ENCODE measurements at regions not wholly inside any gene's neighbourhood (a gene's known extent, or its start where the extent isn't known, plus 50 kb on each side); places are given as distances from the start of the nearest gene placed in this dataset.
"Not testable (repeated sequence)": the region's sequence is repeated elsewhere in the genome, so short reads cannot be mapped to it uniquely, and the experiment has no call there.

- intact Hi-C loops (cut with DNase I), result no loop called here
Measured at GRCh38 chr1:157352817-157353408, 199.4 kb downstream of the FCRL5 start.

GRCh38 chr1:157352216-157352615 lies 200.1 kb downstream of the FCRL5 start:
- Histone ChIP-seq H3K4me3 (no peak overlapping the region), H3K4me1 (replicated peaks) (no peaks in the 10 kb centered on the region), H3K9me3 (no peaks in the 10 kb centered on the region), H3K36me3 (no peaks in the 10 kb centered on the region), H3K27me3 (replicated peaks; ENCODE audit: insufficient read depth) (no peaks in the 10 kb centered on the region), H3K27ac (no peak overlapping the region)
- intact Hi-C loops (cut with DNase I), result no loop called here
- DNase-seq (ENCODE audit: low spot score), result no peak
- TF ChIP-seq POLR2A (IDR thresholded peaks at IDR 0.05) (no peak), CTCF (IDR thresholded peaks at IDR 0.05) (no peak), POLR2AphosphoS5 (IDR thresholded peaks at IDR 0.05) (no peak)
- 84% methylated on average over 3 of the region's 3 CpGs for WGBS

More at GRCh38 chr1:157352817-157353408, 199.4 kb downstream of the FCRL5 start:
- DNase-seq (ENCODE audit: low spot score), result no peak
- WGBS, result 96% methylated on average over 1 of the region's 1 CpG
- no peaks in the 10 kb centered on the region for H3K27me3 ChIP-seq (replicated peaks; ENCODE audit: insufficient read depth)
- no peaks in the 10 kb centered on the region for H3K4me1 ChIP-seq (replicated peaks)
- H3K9me3 ChIP-seq, result no peaks in the 10 kb centered on the region
- H3K27ac ChIP-seq, result no peak overlapping the region
- no peak for TF ChIP-seq POLR2A (IDR thresholded peaks at IDR 0.05)
- no peak for TF ChIP-seq POLR2AphosphoS5 (IDR thresholded peaks at IDR 0.05)
- no peak for TF ChIP-seq CTCF (IDR thresholded peaks at IDR 0.05)
- H3K36me3 ChIP-seq, result no peaks in the 10 kb centered on the region
- H3K4me3 ChIP-seq, result no peak overlapping the region

- H3K4me3 ChIP-seq; H3K4me1 ChIP-seq (replicated peaks); H3K9me3 ChIP-seq; DNase-seq (ENCODE audit: low spot score); H3K27me3 ChIP-seq (replicated peaks; ENCODE audit: insufficient read depth); intact Hi-C loops (cut with DNase I); H3K27ac ChIP-seq; H3K36me3 ChIP-seq: not testable (repeated sequence)
- WGBS, result 89% methylated on average over 2 of the region's 2 CpGs
Measured at GRCh38 chr1:157351800-157352199, 200.5 kb downstream of the FCRL5 start.

- 48% methylated on average over 4 of the region's 4 CpGs for WGBS
- TF ChIP-seq POLR2A (IDR thresholded peaks at IDR 0.05) (no peak), CTCF (IDR thresholded peaks at IDR 0.05) (no peak), POLR2AphosphoS5 (IDR thresholded peaks at IDR 0.05) (no peak)
Measured at GRCh38 chr1:157348538-157349480, 203.5 kb downstream of the FCRL5 start.

GRCh38 chr1:157347506-157347905 lies 204.8 kb downstream of the FCRL5 start:
- Histone ChIP-seq H3K4me1 (replicated peaks) (no peaks in the 10 kb centered on the region), H3K27ac (no peak overlapping the region), H3K36me3 (no peaks in the 10 kb centered on the region), H3K9me3 (no peaks in the 10 kb centered on the region), H3K4me3 (no peak overlapping the region), H3K27me3 (replicated peaks; ENCODE audit: insufficient read depth) (no peaks in the 10 kb centered on the region)
- no peak for DNase-seq (ENCODE audit: low spot score)
- no peak for TF ChIP-seq POLR2A (IDR thresholded peaks at IDR 0.05)
- no peak for TF ChIP-seq POLR2AphosphoS5 (IDR thresholded peaks at IDR 0.05)
- TF ChIP-seq CTCF (IDR thresholded peaks at IDR 0.05), result no peak
- WGBS, result 85% methylated on average over 1 of the region's 1 CpG
- intact Hi-C loops (cut with DNase I), result no loop called here

More at GRCh38 chr1:157348538-157349480, 203.5 kb downstream of the FCRL5 start:
- Histone ChIP-seq H3K4me3 (no peak overlapping the region), H3K9me3 (no peaks in the 10 kb centered on the region), H3K36me3 (no peaks in the 10 kb centered on the region), H3K4me1 (replicated peaks) (no peaks in the 10 kb centered on the region), H3K27ac (no peak overlapping the region), H3K27me3 (replicated peaks; ENCODE audit: insufficient read depth) (no peaks in the 10 kb centered on the region)
- no peak for DNase-seq (ENCODE audit: low spot score)
- intact Hi-C loops (cut with DNase I), result no loop called here

GRCh38 chr1:157337785-157338184 lies 199.6 kb upstream of the ETV3 start:
- H3K4me3 ChIP-seq; H3K4me1 ChIP-seq (replicated peaks); H3K27ac ChIP-seq; intact Hi-C loops (cut with DNase I); H3K27me3 ChIP-seq (replicated peaks; ENCODE audit: insufficient read depth); H3K9me3 ChIP-seq; DNase-seq (ENCODE audit: low spot score); H3K36me3 ChIP-seq: not testable (repeated sequence)
- WGBS, result 71% methylated on average over 1 of the region's 1 CpG

Measured in prostate gland (tissue), 2 donors.